Dendritic cell treated with granulocyte-macrophage colony-stimulating factor and Interleukin-4, amounts not matched to agents 40 ng/mL and 50 ng/mL, for 4 days (primary cell): ENCODE measurements at regions not wholly inside any gene's neighbourhood (a gene's known extent, or its start where the extent isn't known, plus 50 kb on each side); places are given as distances from the start of the nearest gene placed in this dataset.
"Not testable (repeated sequence)": the region's sequence is repeated elsewhere in the genome, so short reads cannot be mapped to it uniquely, and the experiment has no call there.

Experiments
- H3K27ac Mint-ChIP-seq: one replicate; pipeline ENCODE4 v1.8.0; 2022; ENCODE audit warnings: mild to moderate bottlenecking, mixed read lengths
- H3K27me3 Mint-ChIP-seq: one replicate; pipeline ENCODE4 v1.8.0; 2022; ENCODE audit warnings: mild to moderate bottlenecking, mixed read lengths
- H3K36me3 Mint-ChIP-seq: one replicate; pipeline ENCODE4 v1.8.0; 2022; ENCODE audit warnings: low read depth, mixed read lengths
- H3K4me1 Mint-ChIP-seq: one replicate; pipeline ENCODE4 v1.8.0; 2022; ENCODE audit warnings: low read depth, mixed read lengths
- H3K4me3 Mint-ChIP-seq: one replicate; pipeline ENCODE4 v1.8.0; 2022; ENCODE audit warnings: mild to moderate bottlenecking, moderate library complexity, mixed read lengths
- H3K9me3 Mint-ChIP-seq: one replicate; pipeline ENCODE4 v1.8.0; 2022; ENCODE audit warnings: mixed read lengths
- intact Hi-C: fragments of 100-400 bp; cut with micrococcal nuclease; formaldehyde crosslinking; loops from one replicate; pipeline ENCODE4 v1.15.0; 2022

- H3K27ac Mint-ChIP-seq: no peak overlapping the region
- peaks cover 27% of the 10 kb centered on the region for H3K9me3 Mint-ChIP-seq
- intact Hi-C loops: no loop called here
- H3K4me3 Mint-ChIP-seq: no peak overlapping the region
- no peaks in the 10 kb centered on the region for H3K36me3 Mint-ChIP-seq
- H3K27me3 Mint-ChIP-seq: no peaks in the 10 kb centered on the region
- no peaks in the 10 kb centered on the region for H3K4me1 Mint-ChIP-seq
Measured at GRCh38 chr2:62321380-62322289, 125.7 kb downstream of the B3GNT2 start.

- no peaks in the 10 kb centered on the region for H3K4me1 Mint-ChIP-seq
- H3K27me3 Mint-ChIP-seq: no peaks in the 10 kb centered on the region
- peaks cover 19% of the 10 kb centered on the region for H3K9me3 Mint-ChIP-seq
- H3K36me3 Mint-ChIP-seq: no peaks in the 10 kb centered on the region
- intact Hi-C loops: no loop called here
- no peak overlapping the region for H3K4me3 Mint-ChIP-seq
- no peak overlapping the region for H3K27ac Mint-ChIP-seq
Measured at GRCh38 chr2:62320657-62321357, 124.9 kb downstream of the B3GNT2 start.

- not testable (repeated sequence) for H3K27ac Mint-ChIP-seq, H3K27me3 Mint-ChIP-seq
- H3K9me3 Mint-ChIP-seq: peaks cover 12% of the 10 kb centered on the region
Measured at GRCh38 chr2:62320137-62320536, 124.2 kb downstream of the B3GNT2 start.

GRCh38 chr2:62319070-62319469 is 123.2 kb downstream of the B3GNT2 start:
- Mint-ChIP-seq H3K27me3 (no peaks in the 10 kb centered on the region), H3K4me3 (no peak overlapping the region), H3K9me3 (peaks cover 1% of the 10 kb centered on the region), H3K4me1 (peaks cover under 1% of the 10 kb centered on the region), H3K36me3 (no peaks in the 10 kb centered on the region), H3K27ac (no peak overlapping the region)
- intact Hi-C loops: no loop called here

More at GRCh38 chr2:62320137-62320536, 124.2 kb downstream of the B3GNT2 start:
- H3K4me1 Mint-ChIP-seq, H3K36me3 Mint-ChIP-seq, intact Hi-C loops, H3K4me3 Mint-ChIP-seq: not testable (repeated sequence)

- Mint-ChIP-seq H3K9me3 (no peaks in the 10 kb centered on the region), H3K27ac (no peak overlapping the region), H3K36me3 (no peaks in the 10 kb centered on the region), H3K4me1 (peaks cover 7% of the 10 kb centered on the region), H3K4me3 (no peak overlapping the region), H3K27me3 (no peaks in the 10 kb centered on the region)
- intact Hi-C loops: no loop called here
Measured at GRCh38 chr2:62315476-62315875, 119.6 kb downstream of the B3GNT2 start.

GRCh38 chr2:62314291-62314690 is 118.4 kb downstream of the B3GNT2 start:
- Mint-ChIP-seq H3K4me1 (peaks cover 17% of the 10 kb centered on the region), H3K27me3 (no peaks in the 10 kb centered on the region), H3K27ac (no peak overlapping the region), H3K9me3 (no peaks in the 10 kb centered on the region), H3K36me3 (no peaks in the 10 kb centered on the region), H3K4me3 (no peak overlapping the region)
- intact Hi-C loops: no loop called here

GRCh38 chr2:62313449-62314227 is 117.7 kb downstream of the B3GNT2 start:
- Mint-ChIP-seq H3K9me3 (no peaks in the 10 kb centered on the region), H3K27ac (no peak overlapping the region), H3K36me3 (no peaks in the 10 kb centered on the region), H3K4me3 (no peak overlapping the region), H3K27me3 (no peaks in the 10 kb centered on the region), H3K4me1 (peaks cover 17% of the 10 kb centered on the region)
- intact Hi-C loops: no loop called here

GRCh38 chr2:62309465-62310091 is 113.7 kb downstream of the B3GNT2 start:
- no peak overlapping the region for H3K27ac Mint-ChIP-seq
- H3K4me3 Mint-ChIP-seq: no peak overlapping the region
- H3K4me1 Mint-ChIP-seq: peaks cover 37% of the 10 kb centered on the region
- intact Hi-C loops: no loop called here
- H3K9me3 Mint-ChIP-seq: no peaks in the 10 kb centered on the region
- H3K36me3 Mint-ChIP-seq: no peaks in the 10 kb centered on the region
- no peaks in the 10 kb centered on the region for H3K27me3 Mint-ChIP-seq

- H3K27ac Mint-ChIP-seq: no peak overlapping the region
- H3K4me3 Mint-ChIP-seq: no peak overlapping the region
Measured at GRCh38 chr2:62309081-62309464, 113.2 kb downstream of the B3GNT2 start.

GRCh38 chr2:62307469-62308389 is 111.8 kb downstream of the B3GNT2 start:
- Mint-ChIP-seq H3K36me3 (no peaks in the 10 kb centered on the region), H3K4me1 (peaks cover 49% of the 10 kb centered on the region), H3K27ac (no peak overlapping the region), H3K9me3 (no peaks in the 10 kb centered on the region), H3K27me3 (no peaks in the 10 kb centered on the region), H3K4me3 (no peak overlapping the region)
- intact Hi-C loops: no loop called here

More at GRCh38 chr2:62309081-62309464, 113.2 kb downstream of the B3GNT2 start:
- Mint-ChIP-seq H3K9me3 (no peaks in the 10 kb centered on the region), H3K36me3 (no peaks in the 10 kb centered on the region), H3K27me3 (no peaks in the 10 kb centered on the region), H3K4me1 (peaks cover 41% of the 10 kb centered on the region)
- intact Hi-C loops: no loop called here

- H3K4me3 Mint-ChIP-seq: no peak overlapping the region
- H3K9me3 Mint-ChIP-seq: no peaks in the 10 kb centered on the region
- intact Hi-C loops: no loop called here
- peaks cover 56% of the 10 kb centered on the region for H3K4me1 Mint-ChIP-seq
- no peaks in the 10 kb centered on the region for H3K36me3 Mint-ChIP-seq
- H3K27me3 Mint-ChIP-seq: no peaks in the 10 kb centered on the region
- no peak overlapping the region for H3K27ac Mint-ChIP-seq
Measured at GRCh38 chr2:62306751-62307468, 111.0 kb downstream of the B3GNT2 start.

GRCh38 chr2:62305421-62306176 is 109.7 kb downstream of the B3GNT2 start:
- no peaks in the 10 kb centered on the region for H3K27me3 Mint-ChIP-seq
- no peak overlapping the region for H3K27ac Mint-ChIP-seq
- H3K4me1 Mint-ChIP-seq: peaks cover 56% of the 10 kb centered on the region
- no peaks in the 10 kb centered on the region for H3K36me3 Mint-ChIP-seq
- no peak overlapping the region for H3K4me3 Mint-ChIP-seq
- intact Hi-C loops: no loop called here
- no peaks in the 10 kb centered on the region for H3K9me3 Mint-ChIP-seq
